GM21737 (cell line): ENCODE measurements at regions not wholly inside any gene's neighbourhood (a gene's known extent, or its start where the extent isn't known, plus 50 kb on each side); places are given as distances from the start of the nearest gene placed in this dataset.

Experiments used
- ATAC-seq: cut with Tn5 transposase; IDR thresholded peaks from one replicate; pipeline ENCODE4 v1.9.1; 2021; ENCODE audit warnings: mild to moderate bottlenecking, moderate library complexity; ENCODE audit not compliant: unreplicated experiment

DNA sequence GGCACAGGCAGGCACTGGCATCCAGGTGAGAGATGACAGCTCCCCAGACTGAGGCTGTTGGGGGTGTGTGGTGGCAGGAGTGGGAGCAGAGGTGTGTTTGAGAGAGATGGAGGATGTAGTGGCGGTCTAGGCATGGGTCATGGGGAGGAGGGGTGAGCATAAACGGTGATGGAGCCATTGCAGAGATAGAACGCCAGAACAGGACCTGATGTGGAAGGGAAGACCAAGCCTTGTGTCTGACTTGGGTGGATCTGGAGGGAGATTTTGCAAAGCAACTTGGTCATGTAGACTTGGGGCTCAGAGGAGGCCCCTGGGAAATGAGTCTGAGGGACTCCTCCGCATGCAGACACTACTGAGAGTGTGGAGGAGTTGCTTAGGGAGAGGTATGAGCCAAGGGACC is 50.0 kb upstream of the CLDN5 start:
- no peak for ATAC-seq

- no peak for ATAC-seq
These were observed 52.5 kb upstream of the CLDN5 start for GRCh38 chr22:19576460-19577421.

- no peak for ATAC-seq
These were observed 53.3 kb upstream of the CLDN5 start for GRCh38 chr22:19577422-19577966.

GRCh38 chr22:19578180-19579004 is 54.2 kb upstream of the CLDN5 start:
- no peak for ATAC-seq

GRCh38 chr22:19579115-19579811 is 55.1 kb upstream of the CLDN5 start:
- no peak for ATAC-seq

- ATAC-seq: peak; percentile 58
These were observed 55.7 kb upstream of the CLDN5 start for GRCh38 chr22:19579880-19580279.

- ATAC-seq: no peak
These were observed 56.2 kb upstream of the CLDN5 start for GRCh38 chr22:19580291-19580890.

GRCh38 chr22:19582033-19582693 is 58.0 kb upstream of the CLDN5 start:
- ATAC-seq: no peak

DNA sequence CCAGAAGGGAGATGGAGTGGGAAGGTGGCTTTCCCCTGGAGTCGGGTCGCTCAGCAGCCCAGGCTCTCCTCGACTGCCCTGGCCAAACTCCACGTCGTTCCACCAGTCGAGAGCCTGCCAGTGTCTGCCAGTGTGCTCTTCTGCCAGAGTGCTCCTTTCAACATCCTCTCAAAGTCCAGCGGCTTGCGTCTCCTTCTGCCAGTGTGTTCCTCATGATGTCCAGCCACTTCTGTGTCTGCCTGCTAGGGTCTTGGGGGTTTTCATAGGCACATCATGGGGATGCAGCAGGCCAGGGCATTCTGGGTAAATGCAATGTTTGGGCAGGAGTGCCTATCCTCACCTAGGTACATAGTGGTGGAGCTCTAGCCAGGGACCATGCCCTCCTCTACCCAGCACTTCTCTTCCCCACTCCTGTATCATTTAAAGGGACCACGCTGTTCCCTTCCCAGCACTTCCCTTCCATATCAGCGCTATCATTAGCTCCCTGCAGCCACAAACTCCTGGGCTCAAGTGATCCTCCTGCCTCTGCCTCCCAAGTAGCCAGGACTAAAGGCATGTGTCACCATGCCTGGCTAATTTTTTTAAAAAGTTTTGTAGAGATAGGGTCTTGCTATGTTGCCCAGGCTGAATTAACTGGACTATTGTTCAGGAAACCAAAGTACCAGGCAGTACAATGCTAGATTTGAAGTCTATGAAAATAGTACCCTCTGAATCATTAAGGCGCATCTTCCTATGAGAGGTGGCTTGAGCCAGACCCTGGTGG is 62.9 kb upstream of the CLDN5 start:
- ATAC-seq: no peak

DNA sequence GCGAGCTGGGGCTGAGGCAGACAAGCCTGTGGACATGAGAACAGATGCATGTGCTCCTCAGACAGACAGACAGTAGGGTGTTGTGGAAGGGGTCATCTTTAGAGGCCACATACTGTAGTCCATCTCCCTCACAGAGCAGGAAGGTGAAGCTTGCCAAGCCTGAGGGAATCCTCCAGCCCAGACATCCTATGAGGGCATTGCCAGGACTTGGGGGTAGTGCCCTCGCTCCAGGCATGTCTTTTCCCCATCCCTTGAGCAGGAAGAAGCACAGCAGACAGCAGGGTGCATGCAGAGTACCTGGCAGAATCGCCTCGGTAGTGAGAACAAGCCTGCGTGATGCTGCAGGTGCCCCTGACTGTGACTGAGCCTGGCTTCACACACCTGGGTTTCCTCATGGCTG is 66.5 kb upstream of the CLDN5 start:
- no peak for ATAC-seq

DNA sequence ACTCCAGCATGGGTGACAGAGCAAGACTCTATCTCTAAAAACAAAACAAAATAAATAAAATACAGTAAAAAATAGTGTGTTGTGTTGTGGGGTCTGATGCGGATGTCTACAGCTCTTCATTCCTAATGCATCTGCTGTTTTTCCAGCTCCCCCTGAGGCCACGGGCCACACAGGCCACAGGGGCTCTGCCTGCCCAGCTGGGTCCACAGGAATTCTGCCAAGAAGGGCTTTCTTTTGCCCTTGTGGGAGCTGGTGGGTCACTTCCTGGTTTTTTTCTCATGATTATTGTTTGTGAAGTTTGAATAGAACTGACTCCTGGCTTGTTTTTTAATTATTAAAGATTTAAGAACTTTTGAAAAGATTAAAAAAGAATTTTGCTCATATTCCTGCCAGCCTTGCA is 67.4 kb upstream of the CLDN5 start:
- ATAC-seq: no peak

DNA sequence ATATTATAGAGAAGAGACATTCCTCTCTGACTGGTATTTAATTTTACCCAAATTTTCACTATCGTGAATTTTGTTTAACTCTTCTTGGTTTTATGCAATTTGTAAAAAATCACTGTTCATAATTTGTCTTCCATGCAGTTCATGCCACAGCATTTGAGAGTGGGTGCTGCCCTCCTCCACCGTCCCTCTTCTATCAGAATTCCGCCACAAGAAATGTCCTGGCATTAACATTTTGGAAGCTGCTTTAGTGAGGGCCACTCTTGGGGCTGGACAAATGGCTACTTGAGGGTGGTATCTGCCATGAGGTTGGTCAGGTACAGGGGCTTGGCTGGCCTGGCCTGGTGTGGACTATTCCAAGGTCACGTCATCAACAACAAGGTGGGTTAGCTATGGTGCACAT is 68.3 kb upstream of the CLDN5 start:
- ATAC-seq: no peak

- ATAC-seq: no peak
These were observed 69.9 kb upstream of the CLDN5 start for GRCh38 chr22:19593991-19594569.

GRCh38 chr22:19595532-19595931 is 71.3 kb upstream of the CLDN5 start:
- ATAC-seq: no peak

DNA sequence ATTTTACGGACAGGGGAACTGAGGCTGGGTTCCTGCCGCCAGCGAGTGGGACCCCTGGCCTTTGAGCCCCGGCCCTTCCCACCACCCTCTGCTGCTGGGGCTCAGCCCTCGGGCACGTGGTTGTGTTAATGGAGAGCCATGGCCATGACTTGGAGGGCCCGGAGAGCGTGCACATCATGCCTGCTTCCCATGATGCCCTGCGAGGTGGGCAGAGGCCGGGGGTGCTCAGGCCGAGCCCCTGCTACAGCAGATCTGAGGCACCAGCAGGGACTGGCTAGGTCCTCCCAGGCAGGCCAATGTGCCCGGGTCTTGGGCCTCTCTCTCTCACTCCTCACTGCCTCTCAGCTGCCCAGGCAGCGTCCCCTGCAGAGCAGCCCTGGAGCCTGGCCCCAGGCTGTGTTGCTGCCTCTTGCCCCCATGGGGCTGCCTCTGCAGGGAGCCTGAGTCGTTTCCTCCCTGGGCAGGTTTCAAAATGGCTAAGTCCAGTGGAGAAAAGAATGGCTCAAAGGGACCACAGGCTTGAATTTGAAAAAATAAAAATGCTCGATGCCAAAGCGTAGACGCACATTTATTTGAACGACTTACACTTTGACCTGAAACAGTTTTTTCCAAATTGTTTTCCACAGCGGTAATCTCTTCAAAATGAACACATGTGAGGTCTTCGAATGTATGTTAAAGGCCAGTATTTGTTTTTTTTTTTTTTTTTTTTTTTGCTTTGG is 72.6 kb upstream of the CLDN5 start:
- ATAC-seq: no peak

GRCh38 chr22:19597399-19597735 is 73.2 kb upstream of the CLDN5 start:
- no peak for ATAC-seq

DNA sequence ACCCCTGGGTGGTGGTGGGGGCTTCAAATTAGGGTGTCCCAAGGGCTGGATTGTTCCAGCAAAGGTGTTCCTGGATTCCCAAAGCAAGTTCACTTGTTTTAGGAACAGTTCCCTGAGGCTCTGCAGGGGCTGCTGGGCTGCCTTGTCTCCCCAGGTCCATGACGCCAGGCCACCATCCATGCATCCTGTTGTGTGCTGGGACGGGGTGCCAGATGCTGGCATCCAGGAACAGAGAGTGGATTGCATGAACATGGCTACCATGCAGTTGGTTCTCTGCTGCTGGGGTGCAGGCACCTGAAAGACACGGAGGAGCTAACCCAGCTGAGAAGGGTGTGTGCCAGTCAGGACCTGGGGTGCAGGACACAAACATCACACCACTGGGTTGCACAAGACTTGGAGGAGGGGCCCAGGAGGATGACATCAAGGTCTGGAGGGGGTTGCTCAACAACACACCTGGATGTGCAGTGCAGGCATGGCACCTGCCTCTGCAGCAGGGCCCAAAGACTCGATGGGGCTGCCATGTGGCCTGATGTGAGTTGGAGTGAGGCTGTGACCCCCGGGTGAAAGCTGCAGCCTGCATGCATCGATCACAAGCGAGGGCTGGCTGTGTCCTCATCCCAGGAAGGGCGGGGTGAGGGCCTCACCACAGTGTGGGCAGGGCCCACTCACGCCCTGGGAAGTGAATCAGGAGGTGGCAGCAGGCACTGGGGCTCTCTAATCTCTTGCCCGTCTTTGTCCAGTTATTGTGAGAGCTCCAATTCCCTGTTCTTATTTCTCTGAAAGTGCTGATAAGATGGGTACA is 74.0 kb upstream of the CLDN5 start:
- ATAC-seq: no peak

GRCh38 chr22:19599004-19599403 is 74.8 kb upstream of the CLDN5 start:
- no peak for ATAC-seq
